ENCODE measurements at regions not wholly inside any gene's neighbourhood (a gene's known extent, or its start where the extent isn't known, plus 50 kb on each side); places are given as distances from the start of the nearest gene placed in this dataset.

GRCh38 chr1:29658688-29659087, 422.4 kb downstream of the PTPRU start:
- DNase-seq: no peak

GRCh38 chr1:29657816-29658215, 421.5 kb downstream of the PTPRU start:
- no peak for DNase-seq

- DNase-seq: no peak
Measured at GRCh38 chr1:29655945-29656850, 419.9 kb downstream of the PTPRU start.

- DNase-seq: no peak
Measured at GRCh38 chr1:29655145-29655544, 418.8 kb downstream of the PTPRU start.

- no peak for DNase-seq
Measured at GRCh38 chr1:29653886-29654450, 417.6 kb downstream of the PTPRU start.

- no peak for DNase-seq
Measured at GRCh38 chr1:29653034-29653810, 416.9 kb downstream of the PTPRU start.

GRCh38 chr1:29651684-29652665, 415.7 kb downstream of the PTPRU start:
- DNase-seq: no peak

GRCh38 chr1:29651246-29651645, 414.9 kb downstream of the PTPRU start:
- no peak for DNase-seq

GRCh38 chr1:29650476-29650875, 414.2 kb downstream of the PTPRU start:
- DNase-seq: no peak

GRCh38 chr1:29650041-29650400, 413.7 kb downstream of the PTPRU start:
- DNase-seq: no peak

GRCh38 chr1:29649189-29650040, 413.1 kb downstream of the PTPRU start:
- no peak for DNase-seq

GRCh38 chr1:29648798-29649188, 412.5 kb downstream of the PTPRU start:
- no peak for DNase-seq

GRCh38 chr1:29648026-29648425, 411.7 kb downstream of the PTPRU start:
- DNase-seq: no peak

GRCh38 chr1:29647581-29647980, 411.3 kb downstream of the PTPRU start:
- no peak for DNase-seq

GRCh38 chr1:29646161-29646775, 409.9 kb downstream of the PTPRU start:
- DNase-seq: no peak

- no peak for DNase-seq
Measured at GRCh38 chr1:29645586-29645985, 409.3 kb downstream of the PTPRU start.

- DNase-seq: no peak
Measured at GRCh38 chr1:29644812-29645211, 408.5 kb downstream of the PTPRU start.

- no peak for DNase-seq
Measured at GRCh38 chr1:29643838-29644440, 407.6 kb downstream of the PTPRU start.

- no peak for DNase-seq
Measured at GRCh38 chr1:29643281-29643680, 407.0 kb downstream of the PTPRU start.

- DNase-seq: no peak
Measured at GRCh38 chr1:29642519-29642918, 406.2 kb downstream of the PTPRU start.

- no peak for DNase-seq
Measured at GRCh38 chr1:29641921-29642320, 405.6 kb downstream of the PTPRU start.

Data from CD4-positive, alpha-beta T cell treated with Interleukin-17A for 1 hour (primary cell).